Naive thymus-derived CD4-positive, alpha-beta T cell (primary cell): ENCODE measurements at regions not wholly inside any gene's neighbourhood (a gene's known extent, or its start where the extent isn't known, plus 50 kb on each side); places are given as distances from the start of the nearest gene placed in this dataset.

ENCODE experiments used
- ATAC-seq: fragments of 150-1000 bp; cut with Tn5 transposase; 2 replicates; pipeline ENCODE4 v1.10.0; 2021; ENCODE audit warnings: mild to moderate bottlenecking, moderate library complexity
- CTCF ChIA-PET: fragments of 350-600 bp; sonication (Branson Sonifier 250); formaldehyde crosslinking; loops from one replicate; lab custom pipeline; 2021; ENCODE audit warnings: antibody characterized with exemption; lab: Charles Lee
- POLR2A ChIA-PET: fragments of 350-600 bp; sonication (Branson Sonifier 250); formaldehyde crosslinking; loops from one replicate; lab custom pipeline; 2021; ENCODE audit warnings: antibody characterized with exemption, inconsistent platforms; lab: Charles Lee
- DNase-seq, 9 donors: peaks; one replicate each; pipeline versions ENCODE4 v3.0.0 to v3.0.0-alpha.2; 2020 to 2022; ENCODE audit warnings: mixed read lengths in 1 of 9
- H3K27ac ChIP-seq: one replicate; pipeline ENCODE4 v1.7.0; 2013; ENCODE audit warnings: mild to moderate bottlenecking, low read depth, low read length, moderate library complexity
- H3K27me3 ChIP-seq, 2 donors: one replicate each; pipeline ENCODE4 v1.7.0; 2013; ENCODE audit warnings: low read length in 2 of 2, mild to moderate bottlenecking in 2 of 2, moderate library complexity in 2 of 2; ENCODE audit not compliant: control insufficient read depth in 2 of 2, insufficient read depth in 2 of 2
- H3K36me3 ChIP-seq, 3 experiments: 1 replicate in 2 of 3; 2 replicates in 1 of 3; pipeline ENCODE4 v1.7.0; 2013; ENCODE audit warnings: low read length in 3 of 3, mild to moderate bottlenecking in 3 of 3, moderate library complexity in 1 of 3; ENCODE audit not compliant: insufficient read depth in 3 of 3, control insufficient read depth in 2 of 3
- H3K4me1 ChIP-seq, 2 donors: one replicate each; pipeline ENCODE4 v1.7.0; 2013; ENCODE audit warnings: low read length in 2 of 2, mild to moderate bottlenecking in 2 of 2, moderate library complexity in 1 of 2; ENCODE audit not compliant: control insufficient read depth in 2 of 2, insufficient read depth in 2 of 2
- H3K4me3 ChIP-seq: 2 replicates; pipeline ENCODE4 v1.7.0; 2013; ENCODE audit warnings: mild to moderate bottlenecking, low read length
- H3K9me3 ChIP-seq, 3 experiments: 1 replicate in 2 of 3; 2 replicates in 1 of 3; pipeline ENCODE4 v1.7.0; 2013; ENCODE audit warnings: low read length in 3 of 3; ENCODE audit not compliant: control insufficient read depth in 2 of 3
- H3K27ac Mint-ChIP-seq, 9 donors: one replicate each; pipeline ENCODE4 v1.8.0; 2020 to 2022; ENCODE audit warnings: mixed read lengths in 9 of 9, mild to moderate bottlenecking in 8 of 9, moderate library complexity in 5 of 9, inconsistent platforms in 2 of 9
- H3K27me3 Mint-ChIP-seq, 5 donors: one replicate each; pipeline ENCODE4 v1.8.0; 2021 to 2022; ENCODE audit warnings: mixed read lengths in 5 of 5, mild to moderate bottlenecking in 1 of 5
- H3K36me3 Mint-ChIP-seq, 5 donors: one replicate each; pipeline ENCODE4 v1.8.0; 2020 to 2022; ENCODE audit warnings: mixed read lengths in 5 of 5, mild to moderate bottlenecking in 3 of 5, inconsistent platforms in 1 of 5
- H3K4me1 Mint-ChIP-seq, 7 donors: one replicate each; pipeline ENCODE4 v1.8.0; 2020 to 2022; ENCODE audit warnings: mixed read lengths in 7 of 7, mild to moderate bottlenecking in 3 of 7, inconsistent platforms in 1 of 7
- H3K4me3 Mint-ChIP-seq, 10 donors: one replicate each; pipeline ENCODE4 v1.8.0; 2020 to 2022; ENCODE audit warnings: mild to moderate bottlenecking in 10 of 10, mixed read lengths in 10 of 10, moderate library complexity in 6 of 10, inconsistent platforms in 2 of 10
- H3K9me3 Mint-ChIP-seq, 11 donors: one replicate each; pipeline ENCODE4 v1.8.0; 2020 to 2022; ENCODE audit warnings: mixed read lengths in 11 of 11, mild to moderate bottlenecking in 4 of 11, inconsistent platforms in 1 of 11, moderate library complexity in 1 of 11
- intact Hi-C, 2 donors: fragments of 100-400 bp; cut with micrococcal nuclease; formaldehyde crosslinking; loops; one replicate each; pipeline ENCODE4 v1.15.1; 2023

DNA sequence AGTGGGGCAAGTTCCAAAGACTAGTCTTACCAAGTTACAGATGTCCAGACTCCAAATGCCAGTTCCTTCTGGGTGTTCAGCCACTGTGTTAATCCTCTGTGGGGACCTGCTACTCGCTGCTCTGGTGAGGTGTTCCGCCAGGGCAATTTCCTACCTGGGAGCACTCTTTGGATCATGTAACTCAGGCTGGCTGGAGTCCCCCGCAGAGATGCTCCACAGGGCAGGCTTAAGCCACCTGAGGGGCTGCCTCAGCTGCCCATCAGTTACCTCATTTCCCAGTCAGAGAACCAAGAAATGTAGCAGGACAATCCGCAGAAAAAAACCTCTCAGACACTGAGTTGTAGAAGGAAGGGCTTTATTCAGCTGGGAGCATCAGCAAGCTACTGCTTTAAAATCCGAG lies 133.8 kb downstream of the ZNF737 start:
- H3K36me3 ChIP-seq, result no peaks in the 10 kb centered on the region
- intact Hi-C loops, result no loop called here
- H3K4me1 ChIP-seq, result no peaks in the 10 kb centered on the region
- Mint-ChIP-seq H3K36me3 (no peaks in the 10 kb centered on the region), H3K27ac (no peak overlapping the region), H3K4me3 (no peak overlapping the region), H3K4me1 (peaks cover 0 to 5% (median 0%) of the 10 kb centered on the region in 7 donors), H3K9me3 (peaks cover 0 to 36% (median 2%) of the 10 kb centered on the region in 11 donors), H3K27me3 (no peaks in the 10 kb centered on the region)
- no peak for DNase-seq
- ChIA-PET POLR2A (no interaction called here), CTCF (no interaction called here)
- no peaks in the 10 kb centered on the region for H3K27me3 ChIP-seq
- H3K9me3 ChIP-seq, result no peaks in the 10 kb centered on the region
- H3K27ac ChIP-seq, result no peak overlapping the region
- no peak overlapping the region for H3K4me3 ChIP-seq
- no peak for ATAC-seq

DNA sequence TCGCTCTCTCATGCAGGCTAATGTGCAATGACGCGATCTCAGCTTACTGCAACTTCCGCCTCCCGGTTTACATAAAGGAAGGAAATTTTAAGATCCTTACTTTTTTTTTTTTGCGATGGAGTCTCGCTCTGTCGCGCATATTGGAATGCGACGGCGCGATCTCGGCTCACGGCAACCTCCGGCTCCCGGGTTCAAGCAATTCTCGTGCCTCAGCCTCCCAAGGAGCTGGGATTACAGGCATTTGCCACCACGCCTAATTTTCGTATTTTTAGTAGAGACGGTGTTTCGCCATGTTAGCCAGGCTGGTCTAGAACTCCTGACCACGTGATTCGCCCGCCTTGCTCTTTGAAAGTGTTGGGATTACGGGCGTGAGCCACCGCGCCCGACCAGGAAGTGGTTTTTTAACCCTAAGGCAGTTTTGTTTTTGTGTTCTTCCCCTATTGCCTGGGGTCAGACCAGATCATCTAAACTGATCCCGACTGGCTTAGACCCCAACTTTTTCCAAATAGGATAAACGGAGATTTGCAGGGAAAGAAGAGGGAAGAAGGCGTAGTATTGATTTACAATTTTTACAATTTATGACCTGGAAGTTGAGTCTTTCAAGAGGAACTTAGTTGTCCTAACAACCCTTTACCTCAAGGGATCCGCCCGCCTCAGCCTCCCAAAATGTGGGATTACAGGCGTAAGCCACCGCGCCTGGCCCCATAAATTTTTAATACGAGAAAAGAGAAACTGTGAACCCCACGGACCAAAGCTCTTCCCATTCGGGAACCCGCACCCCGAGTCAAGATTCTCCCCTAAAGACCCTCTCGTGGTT lies 142.0 kb downstream of the ZNF737 start:
- H3K27ac Mint-ChIP-seq, result peak overlapping the region; percentile 51 to 96 (median 89)
- peaks cover 0 to 46% (median 10%) of the 10 kb centered on the region in 11 donors for H3K9me3 Mint-ChIP-seq
- peak overlapping the region; percentile 89 to 98 (median 93) for H3K4me3 Mint-ChIP-seq
- H3K4me1 Mint-ChIP-seq, result peaks cover 4 to 29% (median 16%) of the 10 kb centered on the region in 7 donors
- peaks cover 0 to 3% of the 10 kb centered on the region in 2 donors for H3K4me1 ChIP-seq
- peak overlapping the region; percentile 91 for H3K4me3 ChIP-seq
- H3K27me3 ChIP-seq, result no peaks in the 10 kb centered on the region
- no peak for ATAC-seq
- peaks cover 5 to 33% (median 18%) of the 10 kb centered on the region in 5 donors for H3K36me3 Mint-ChIP-seq
- H3K27me3 Mint-ChIP-seq, result no peaks in the 10 kb centered on the region
- POLR2A ChIA-PET, result interaction anchor here (0.7 to 2.2 kb wide), 8 partner anchors 10 to 1412 kb away, joined by 3 to 8 read pairs (median 4); partner anchors contain the start of genes ZNF429, ZNF43, ZNF430 and ZNF714
- H3K27ac ChIP-seq, result peak overlapping the region; percentile 72
- no peaks in the 10 kb centered on the region for H3K9me3 ChIP-seq
- CTCF ChIA-PET, result no interaction called here
- no peaks in the 10 kb centered on the region for H3K36me3 ChIP-seq
- DNase-seq, result peak in 7 of 9 donors; percentile 17 to 30 (median 24)
- intact Hi-C loops, result loop anchor here (1.0 to 10.0 kb wide), 9 partner anchors 142 to 1081 kb away; partner anchors contain the start of genes ZNF66 (in 2 of the 2), ZNF429 (in 1 of the 2), ZNF486 (in 1 of the 2) and ZNF626 (in 1 of the 2)

DNA sequence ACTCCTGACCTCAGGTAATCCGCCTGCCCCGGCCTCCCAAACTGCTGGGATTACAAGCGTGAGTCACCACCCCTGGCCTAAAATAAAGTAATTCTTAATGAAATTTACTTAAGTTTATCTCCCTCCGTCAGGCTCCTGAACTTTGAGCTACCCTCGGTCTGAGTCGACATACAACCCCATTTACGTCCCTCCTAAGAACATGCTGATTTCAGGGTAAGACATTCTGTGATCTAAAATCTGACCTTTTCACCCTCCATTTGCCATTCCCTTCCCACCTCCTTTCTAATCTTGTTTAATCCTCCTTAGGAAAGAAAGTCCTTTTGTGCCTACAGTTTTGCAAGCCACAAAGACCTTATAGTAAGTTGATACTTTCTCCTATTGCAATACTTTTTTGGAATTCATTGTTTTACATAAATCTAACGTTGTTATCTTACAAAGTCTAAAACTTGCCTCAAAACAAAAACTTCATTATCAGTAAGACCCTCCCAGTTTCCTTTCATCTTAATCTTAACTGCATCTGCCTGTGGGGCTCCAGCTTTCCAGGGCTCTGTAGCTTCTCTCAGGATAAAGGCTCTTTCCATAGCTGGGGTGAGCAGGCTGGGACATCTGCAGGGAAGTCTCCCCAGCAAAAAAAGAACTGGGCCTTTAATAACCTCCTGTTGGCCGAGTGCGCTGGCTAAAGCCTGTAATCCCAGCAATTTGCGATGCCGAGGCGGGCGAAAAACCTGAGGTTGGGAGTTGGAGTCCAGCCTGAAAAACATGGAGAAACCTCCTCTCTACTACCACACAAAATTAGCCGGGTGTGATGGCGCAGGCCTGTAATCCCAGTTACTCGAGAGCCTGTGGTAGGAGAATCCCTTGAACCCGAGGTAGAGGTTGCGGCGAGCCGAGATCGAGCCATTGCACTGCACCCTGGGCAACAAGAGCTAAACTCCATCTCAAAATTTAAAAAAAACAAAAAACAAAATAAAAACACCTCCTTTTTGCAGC lies 143.1 kb downstream of the ZNF737 start:
- peak overlapping the region in 5 of 9 donors; percentile 33 to 90 (median 72) for H3K27ac Mint-ChIP-seq
- intact Hi-C loops, result loop anchor here (1.0 to 10.0 kb wide), 4 partner anchors 348 to 662 kb away; partner anchors contain the start of genes ZNF66 (in 2 of the 2), ZNF714 (in 1 of the 2) and ZNF90 (in 1 of the 2)
- POLR2A ChIA-PET, result interaction anchor here (0.7 to 2.2 kb wide), 4 partner anchors 143 to 1086 kb away, joined by 3 to 8 read pairs (median 4); partner anchors contain the start of genes ZNF430, ZNF714 and ZNF737

DNA sequence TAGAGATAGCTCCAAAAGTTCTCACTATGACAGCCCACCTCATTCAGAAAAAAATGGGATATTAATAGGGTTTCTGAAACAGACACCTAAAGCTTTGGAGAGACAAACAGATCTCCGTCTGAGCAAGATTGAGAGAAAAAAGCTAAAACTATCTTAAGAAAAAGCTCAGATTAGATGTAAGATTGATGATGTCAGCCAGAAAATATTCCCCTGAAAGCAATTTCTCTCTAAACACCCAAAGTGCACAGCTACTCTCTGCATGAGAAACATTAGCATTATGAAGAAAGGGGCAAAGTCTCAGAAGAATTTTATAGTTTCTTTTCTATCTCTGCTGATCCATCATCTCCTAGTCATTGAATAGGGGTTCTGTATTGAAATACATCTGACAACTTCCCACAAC lies 148.9 kb downstream of the ZNF737 start:
- DNase-seq, result no peak
- Histone ChIP-seq H3K27ac (no peak overlapping the region), H3K4me1 (no peaks in the 10 kb centered on the region), H3K9me3 (no peaks in the 10 kb centered on the region), H3K4me3 (no peak overlapping the region), H3K36me3 (no peaks in the 10 kb centered on the region), H3K27me3 (no peaks in the 10 kb centered on the region)
- intact Hi-C loops, result no loop called here
- Mint-ChIP-seq H3K36me3 (peaks cover 0 to 56% (median 46%) of the 10 kb centered on the region in 5 donors), H3K4me3 (no peak overlapping the region), H3K9me3 (peaks cover 0 to 70% (median 14%) of the 10 kb centered on the region in 11 donors), H3K27me3 (no peaks in the 10 kb centered on the region), H3K4me1 (peaks cover 0 to 11% (median 1%) of the 10 kb centered on the region in 7 donors), H3K27ac (no peak overlapping the region)
- ChIA-PET POLR2A (no interaction called here), CTCF (no interaction called here)
- ATAC-seq, result no peak

More for the DNA sequence above, 143.1 kb downstream of the ZNF737 start:
- H3K27ac ChIP-seq, result no peak overlapping the region
- no peaks in the 10 kb centered on the region for H3K9me3 ChIP-seq
- H3K27me3 Mint-ChIP-seq, result no peaks in the 10 kb centered on the region
- CTCF ChIA-PET, result no interaction called here
- peaks cover 4 to 29% (median 16%) of the 10 kb centered on the region in 7 donors for H3K4me1 Mint-ChIP-seq
- H3K4me3 ChIP-seq, result peak overlapping the region; percentile 91
- H3K4me3 Mint-ChIP-seq, result peak overlapping the region in 9 of 10 donors; percentile 58 to 98 (median 93)
- peaks cover 5 to 38% (median 18%) of the 10 kb centered on the region in 5 donors for H3K36me3 Mint-ChIP-seq
- peaks cover 0 to 47% (median 10%) of the 10 kb centered on the region in 11 donors for H3K9me3 Mint-ChIP-seq
- DNase-seq (no peak), ATAC-seq (no peak)
- H3K36me3 ChIP-seq, result no peaks in the 10 kb centered on the region
- H3K4me1 ChIP-seq, result peaks cover 0 to 3% of the 10 kb centered on the region in 2 donors
- H3K27me3 ChIP-seq, result no peaks in the 10 kb centered on the region

DNA sequence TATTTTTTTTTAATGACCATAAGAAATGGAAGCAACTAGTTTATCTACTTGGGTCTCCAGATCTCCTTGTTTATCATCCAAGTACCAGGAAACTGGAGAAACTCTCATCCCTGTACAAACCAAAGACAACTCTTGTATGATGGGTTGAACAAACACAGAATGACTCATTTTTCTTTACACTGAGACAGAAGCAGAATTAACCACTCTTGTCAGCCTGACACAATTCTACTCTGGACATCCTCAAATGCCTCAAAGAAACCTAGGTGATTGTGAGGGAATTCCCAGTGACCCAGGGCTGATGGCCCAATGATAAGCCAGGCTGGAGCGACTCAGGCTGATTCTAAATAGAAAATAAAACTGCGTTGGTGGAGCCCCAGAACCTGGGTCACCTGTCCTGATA lies 151.5 kb downstream of the ZNF737 start:
- POLR2A ChIA-PET, result no interaction called here
- peaks cover 0 to 52% (median 43%) of the 10 kb centered on the region in 5 donors for H3K36me3 Mint-ChIP-seq
- no peaks in the 10 kb centered on the region for H3K4me1 Mint-ChIP-seq
- no peak for ATAC-seq
- Histone ChIP-seq H3K36me3 (no peaks in the 10 kb centered on the region), H3K27me3 (no peaks in the 10 kb centered on the region), H3K27ac (no peak overlapping the region), H3K4me3 (no peak overlapping the region), H3K4me1 (no peaks in the 10 kb centered on the region), H3K9me3 (no peaks in the 10 kb centered on the region)
- H3K4me3 Mint-ChIP-seq, result no peak overlapping the region
- no peak for DNase-seq
- H3K27ac Mint-ChIP-seq, result no peak overlapping the region
- intact Hi-C loops, result no loop called here
- H3K27me3 Mint-ChIP-seq, result no peaks in the 10 kb centered on the region
- H3K9me3 Mint-ChIP-seq, result peaks cover 0 to 67% (median 9%) of the 10 kb centered on the region in 11 donors
- CTCF ChIA-PET, result no interaction called here

DNA sequence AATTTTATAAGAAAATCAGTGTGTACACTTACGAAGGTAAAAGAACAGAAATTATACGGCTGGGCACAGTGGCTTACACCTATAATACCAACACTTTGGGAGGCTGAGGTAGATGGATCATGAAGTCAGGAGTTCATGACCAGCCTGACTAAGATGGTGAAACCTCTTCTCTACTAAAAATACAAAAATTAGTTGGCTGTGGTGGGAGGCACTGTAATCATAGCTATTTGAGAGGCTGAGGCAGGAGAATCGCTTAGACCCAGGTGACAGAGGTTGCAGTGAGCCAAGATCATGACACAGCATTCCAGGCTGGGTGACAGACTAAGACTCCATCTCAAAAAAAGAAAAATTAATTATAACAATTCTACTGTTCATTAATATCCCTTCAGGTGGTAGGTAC lies 151.9 kb downstream of the ZNF737 start:
- Histone ChIP-seq H3K9me3 (no peaks in the 10 kb centered on the region), H3K4me3 (no peak overlapping the region), H3K27ac (no peak overlapping the region), H3K27me3 (no peaks in the 10 kb centered on the region), H3K36me3 (no peaks in the 10 kb centered on the region), H3K4me1 (no peaks in the 10 kb centered on the region)
- no peak for ATAC-seq
- H3K27ac Mint-ChIP-seq, result no peak overlapping the region
- ChIA-PET CTCF (no interaction called here), POLR2A (no interaction called here)
- H3K36me3 Mint-ChIP-seq, result peaks cover 0 to 54% (median 45%) of the 10 kb centered on the region in 5 donors
- H3K4me3 Mint-ChIP-seq, result no peak overlapping the region
- intact Hi-C loops, result no loop called here
- no peaks in the 10 kb centered on the region for H3K27me3 Mint-ChIP-seq
- no peaks in the 10 kb centered on the region for H3K4me1 Mint-ChIP-seq
- DNase-seq, result no peak
- peaks cover 0 to 66% (median 10%) of the 10 kb centered on the region in 11 donors for H3K9me3 Mint-ChIP-seq
